Loucy (cell line): ENCODE measurements at regions not wholly inside any gene's neighbourhood (a gene's known extent, or its start where the extent isn't known, plus 50 kb on each side); places are given as distances from the start of the nearest gene placed in this dataset.

ENCODE experiments used
- H2AFZ ChIP-seq: fragments of 200-600 bp; sonication (generic); 2 replicates; pipeline ENCODE4 v1.6.0; 2016; ENCODE audit warnings: antibody characterized with exemption, mild to moderate bottlenecking, low read length, moderate library complexity
- H3F3A ChIP-seq: fragments of 200-600 bp; 2 replicates; pipeline ENCODE4 v1.6.0; 2016; ENCODE audit warnings: antibody characterized with exemption, low read depth, mild to moderate bottlenecking
- H3K27me3 ChIP-seq: fragments of 200-600 bp; sonication (generic); 2 replicates; pipeline ENCODE4 v1.6.1; 2014; ENCODE audit warnings: low read length, mild to moderate bottlenecking; ENCODE audit not compliant: insufficient read depth, poor library complexity, severe bottlenecking
- H3K36me3 ChIP-seq: fragments of 200-600 bp; sonication (generic); 2 replicates; pipeline ENCODE4 v1.6.1; 2016; ENCODE audit warnings: low read length; ENCODE audit not compliant: insufficient read depth
- H3K4me1 ChIP-seq: fragments of 200-600 bp; sonication (generic); 2 replicates; pipeline ENCODE4 v1.5.1; 2014; ENCODE audit warnings: low read length, mild to moderate bottlenecking; ENCODE audit not compliant: insufficient read depth, poor library complexity, severe bottlenecking
- H3K4me2 ChIP-seq: fragments of 200-600 bp; sonication (generic); 2 replicates; pipeline ENCODE4 v1.6.0; 2014; ENCODE audit warnings: antibody characterized with exemption, low read length, low read depth, mild to moderate bottlenecking; ENCODE audit not compliant: poor library complexity, severe bottlenecking
- H3K4me3 ChIP-seq: fragments of 200-600 bp; sonication (generic); 2 replicates; pipeline ENCODE4 v1.5.1; 2014; ENCODE audit warnings: low read length, mild to moderate bottlenecking, mixed read lengths; ENCODE audit not compliant: poor library complexity, severe bottlenecking
- H3K79me2 ChIP-seq: fragments of 200-600 bp; sonication (generic); 2 replicates; pipeline ENCODE4 v1.6.1; 2014; ENCODE audit warnings: low read length; ENCODE audit not compliant: insufficient read depth
- H3K9ac ChIP-seq: fragments of 200-600 bp; sonication (generic); 2 replicates; pipeline ENCODE4 v1.6.0; 2014; ENCODE audit warnings: mild to moderate bottlenecking, low read depth, low read length, moderate library complexity; ENCODE audit not compliant: poor library complexity, severe bottlenecking
- H3K9me2 ChIP-seq: fragments of 200-600 bp; sonication (generic); replicated peaks from 2 replicates; pipeline ENCODE4 v1.6.1; 2016; ENCODE audit warnings: low read depth, low read length, mixed read lengths
- H3K9me3 ChIP-seq: fragments of 200-600 bp; sonication (generic); 2 replicates; pipeline ENCODE4 v1.6.1; 2014; ENCODE audit warnings: mild to moderate bottlenecking, antibody characterized with exemption, low read length, low read depth; ENCODE audit not compliant: insufficient read depth
- H4K20me1 ChIP-seq: fragments of 200-600 bp; sonication (generic); 2 replicates; pipeline ENCODE4 v1.6.0; 2014; ENCODE audit warnings: antibody characterized with exemption, low read length, mild to moderate bottlenecking; ENCODE audit not compliant: insufficient read depth, poor library complexity, severe bottlenecking
- CTCF ChIP-seq: fragments of 200-600 bp; sonication (generic); conservative IDR thresholded peaks from 2 replicates; pipeline ENCODE4 v1.5.1; 2014; ENCODE audit warnings: mild to moderate bottlenecking, antibody characterized with exemption, low read length
- EZH2phosphoT487 ChIP-seq: fragments of 200-600 bp; IDR thresholded peaks from 2 replicates; pipeline ENCODE4 v1.6.1; 2018; ENCODE audit warnings: antibody characterized with exemption, mild to moderate bottlenecking, moderate library complexity, borderline replicate concordance

DNA sequence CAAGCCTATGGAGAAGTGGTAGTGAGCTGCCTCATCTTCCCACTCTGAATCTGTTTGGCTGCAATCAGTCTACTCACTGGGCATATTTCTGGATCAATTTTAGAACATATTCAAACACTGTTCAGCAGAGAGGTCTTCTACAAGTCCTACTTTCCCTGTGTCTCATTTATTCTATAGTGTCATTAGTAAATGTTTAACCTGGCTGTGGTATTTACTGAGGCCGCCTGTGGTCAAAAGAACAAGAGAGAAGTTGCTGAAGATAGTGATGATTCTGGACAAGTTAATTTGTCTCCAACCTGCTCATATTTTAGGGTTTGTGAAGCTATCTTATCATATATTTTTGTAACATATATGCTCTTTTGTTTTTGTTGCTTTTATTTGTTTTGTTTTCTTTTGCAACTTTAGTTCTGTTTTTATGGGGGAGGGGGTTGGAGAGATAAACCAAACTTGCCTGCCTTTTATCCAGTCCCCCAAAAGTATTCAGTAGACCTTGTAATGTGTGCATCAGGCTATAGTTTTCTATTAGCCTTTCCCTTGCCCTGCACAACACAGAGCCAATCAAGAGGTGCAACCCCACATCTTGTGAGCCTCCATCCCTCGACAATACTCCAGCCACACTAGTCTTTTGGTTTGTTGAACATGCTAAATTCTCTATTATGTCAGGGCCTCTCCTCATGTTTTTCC, 362.8 kb upstream of the MBL2 start:
- Histone ChIP-seq H2AFZ (no peak overlapping the region), H3K9me2 (no peaks in the 10 kb centered on the region), H3K4me3 (no peak overlapping the region), H4K20me1 (no peaks in the 10 kb centered on the region), H3K4me2 (no peak overlapping the region), H3F3A (no peaks in the 10 kb centered on the region), H3K9me3 (no peaks in the 10 kb centered on the region), H3K4me1 (no peaks in the 10 kb centered on the region), H3K36me3 (no peaks in the 10 kb centered on the region), H3K27me3 (no peaks in the 10 kb centered on the region), H3K79me2 (no peaks in the 10 kb centered on the region), H3K9ac (no peak overlapping the region)
- TF ChIP-seq EZH2phosphoT487: no peak
- TF ChIP-seq CTCF: no peak

DNA sequence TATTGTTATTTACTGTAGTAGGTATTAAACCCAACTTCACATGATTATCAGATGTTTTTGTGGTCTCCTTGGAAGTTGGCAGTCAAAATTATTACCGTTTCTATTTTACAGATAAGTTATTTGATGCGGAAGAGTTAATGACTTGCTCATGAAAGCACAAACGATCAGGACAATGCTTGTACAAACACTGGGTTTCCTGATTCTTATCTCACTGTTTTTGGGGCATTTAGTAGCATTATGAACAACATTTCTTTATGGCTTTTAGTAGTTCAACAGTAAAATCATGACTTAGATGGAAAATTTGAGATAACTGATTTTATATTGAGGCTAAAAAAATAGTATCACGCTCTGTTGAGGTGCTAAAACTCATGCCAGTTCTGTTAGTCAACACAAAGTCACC, 361.5 kb upstream of the MBL2 start:
- Histone ChIP-seq H3K36me3 (no peaks in the 10 kb centered on the region), H3K9me2 (no peaks in the 10 kb centered on the region), H4K20me1 (no peaks in the 10 kb centered on the region), H3F3A (no peaks in the 10 kb centered on the region), H2AFZ (no peak overlapping the region), H3K4me3 (no peak overlapping the region), H3K27me3 (no peaks in the 10 kb centered on the region), H3K79me2 (no peaks in the 10 kb centered on the region), H3K4me1 (no peaks in the 10 kb centered on the region), H3K4me2 (no peak overlapping the region), H3K9ac (no peak overlapping the region), H3K9me3 (no peaks in the 10 kb centered on the region)
- TF ChIP-seq EZH2phosphoT487 (no peak), CTCF (no peak)

- Histone ChIP-seq H3K9me2 (no peaks in the 10 kb centered on the region), H3F3A (no peaks in the 10 kb centered on the region), H3K4me2 (no peak overlapping the region), H3K27me3 (no peaks in the 10 kb centered on the region), H3K4me1 (no peaks in the 10 kb centered on the region), H4K20me1 (no peaks in the 10 kb centered on the region), H3K36me3 (no peaks in the 10 kb centered on the region), H3K9ac (no peak overlapping the region), H3K9me3 (no peaks in the 10 kb centered on the region), H3K4me3 (no peak overlapping the region), H3K79me2 (no peaks in the 10 kb centered on the region), H2AFZ (no peak overlapping the region)
- no peak for TF ChIP-seq EZH2phosphoT487
- no peak for TF ChIP-seq CTCF
Observed at GRCh38 chr10:53130337-53130736, 357.8 kb upstream of the MBL2 start.
